ENCODE measurements at regions not wholly inside any gene's neighbourhood (a gene's known extent, or its start where the extent isn't known, plus 50 kb on each side); places are given as distances from the start of the nearest gene placed in this dataset.

DNA sequence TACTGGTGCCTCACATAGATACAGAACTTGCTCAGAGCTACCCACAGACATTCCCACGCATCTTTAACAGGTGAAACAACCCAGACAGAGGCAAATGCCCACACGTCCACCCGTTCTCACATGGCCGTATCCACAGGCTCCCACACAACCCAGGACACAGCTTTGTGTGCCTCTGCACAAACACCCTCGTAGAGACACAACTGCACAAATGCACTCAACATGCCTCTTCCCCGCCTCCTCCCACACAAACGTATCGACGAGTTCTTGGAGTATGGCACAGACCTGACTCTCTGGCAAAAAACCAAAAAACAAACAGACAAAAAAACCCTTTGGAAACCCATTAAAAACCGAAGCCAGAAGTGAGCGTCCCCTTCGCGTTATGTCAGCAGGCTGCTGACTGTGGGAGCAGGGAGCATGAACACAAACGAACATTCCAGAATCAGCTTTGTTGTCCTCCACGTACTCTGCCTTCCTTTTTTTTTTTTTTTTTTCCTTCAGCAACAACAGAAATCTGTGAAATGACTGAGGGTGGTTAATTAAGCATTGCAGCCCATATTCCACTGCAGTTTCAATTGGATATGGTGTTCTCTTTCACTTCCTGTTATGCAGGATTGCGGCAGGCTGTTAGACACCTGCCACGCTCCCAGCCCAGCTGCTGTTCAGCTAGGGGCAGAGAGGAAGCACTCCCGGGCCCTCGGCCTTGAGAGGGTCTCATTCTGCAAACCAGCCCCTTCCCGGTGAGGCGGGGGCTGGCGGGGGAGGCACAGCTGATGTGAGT, 313.7 kb downstream of the MAF start:
- H3K79me2 ChIP-seq (replicated peaks; ENCODE audit: insufficient read depth): no peaks in the 10 kb centered on the region
- TF ChIP-seq STAT1 (IDR thresholded peaks at IDR 0.05; ENCODE audit: unreplicated experiment) (no peak), ZNF331 (CRISPR knock-in tag; IDR thresholded peaks at IDR 0.05; ENCODE audit: low read depth) (no peak), POLR2AphosphoS5 (IDR thresholded peaks at IDR 0.05; ENCODE audit: low read depth) (no peak), JUNB (IDR thresholded peaks at IDR 0.05; ENCODE audit: unreplicated experiment) (no peak), ZNF114 (CRISPR knock-in tag; IDR thresholded peaks at IDR 0.05) (no peak), EZH2 (IDR thresholded peaks at IDR 0.05; ENCODE audit: low read depth, unreplicated experiment) (no peak)
- TF ChIP-seq, protein P1, sequence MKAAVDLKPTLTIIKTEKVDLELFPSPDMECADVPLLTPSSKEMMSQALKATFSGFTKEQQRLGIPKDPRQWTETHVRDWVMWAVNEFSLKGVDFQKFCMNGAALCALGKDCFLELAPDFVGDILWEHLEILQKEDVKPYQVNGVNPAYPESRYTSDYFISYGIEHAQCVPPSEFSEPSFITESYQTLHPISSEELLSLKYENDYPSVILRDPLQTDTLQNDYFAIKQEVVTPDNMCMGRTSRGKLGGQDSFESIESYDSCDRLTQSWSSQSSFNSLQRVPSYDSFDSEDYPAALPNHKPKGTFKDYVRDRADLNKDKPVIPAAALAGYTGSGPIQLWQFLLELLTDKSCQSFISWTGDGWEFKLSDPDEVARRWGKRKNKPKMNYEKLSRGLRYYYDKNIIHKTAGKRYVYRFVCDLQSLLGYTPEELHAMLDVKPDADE (IDR thresholded peaks at IDR 0.05): no peak
- Mint-ChIP-seq H3K27ac (no peak overlapping the region; the same call in 1 of the 2 replicates), H3K27me3 (ENCODE audit: insufficient read depth, low read depth, poor library complexity) (peaks cover 2% of the 10 kb centered on the region), H3K36me3 (ENCODE audit: low read depth) (no peaks in the 10 kb centered on the region), H3K4me3 (no peak overlapping the region), H3K4me1 (peaks cover 17% of the 10 kb centered on the region), H3K9me3 (no peaks in the 10 kb centered on the region)
- H3K4me2 ChIP-seq: no peak overlapping the region
- H3K9me2 ChIP-seq (ENCODE audit: insufficient read depth): no peaks in the 10 kb centered on the region; the same call in 1 of the 2 replicates
- H3K27ac ChIP-seq (ENCODE audit: low read depth): no peak overlapping the region
- peak overlapping the region; percentile 80 for H2AFZ ChIP-seq
- H3K36me3 ChIP-seq (ENCODE audit: insufficient read depth): no peaks in the 10 kb centered on the region
- no peaks in the 10 kb centered on the region for H3K27me3 ChIP-seq (ENCODE audit: insufficient read depth)
- peak; percentile 63 for ATAC-seq
- peaks cover 18% of the 10 kb centered on the region; the same call in 1 of the 2 replicates for H3K4me1 ChIP-seq (ENCODE audit: insufficient read depth)
- H3K4me3 ChIP-seq: no peak overlapping the region
- peak; percentile 42 for DNase-seq (ENCODE audit: low spot score)
- H3F3A ChIP-seq (replicated peaks; ENCODE audit: low read depth): no peaks in the 10 kb centered on the region
- no peaks in the 10 kb centered on the region for H4K20me1 ChIP-seq (replicated peaks; ENCODE audit: insufficient read depth)

DNA sequence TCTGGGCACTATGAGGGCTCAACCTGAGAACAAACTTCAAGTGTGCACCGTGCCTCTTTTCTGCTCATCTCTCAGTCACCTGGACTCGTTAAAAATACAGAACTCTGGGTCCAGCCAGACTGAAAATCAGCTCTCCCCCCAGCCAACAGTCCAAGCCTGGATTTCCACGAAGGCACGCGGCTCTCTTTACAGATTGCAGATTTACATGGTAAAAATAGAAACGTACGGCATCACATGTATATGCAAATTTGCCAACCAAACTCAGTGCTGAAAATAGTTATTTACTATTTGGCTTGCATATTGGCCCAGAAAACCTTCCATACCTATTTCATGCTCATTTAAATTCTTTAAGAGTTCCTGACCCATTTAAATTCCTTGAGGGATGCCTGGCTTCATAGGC, 315.8 kb downstream of the MAF start:
- peak overlapping the region; percentile 16; the same call in 1 of the 2 replicates for H2AFZ ChIP-seq
- Mint-ChIP-seq H3K27ac (no peak overlapping the region), H3K9me3 (no peaks in the 10 kb centered on the region), H3K4me1 (peaks cover 23% of the 10 kb centered on the region), H3K27me3 (ENCODE audit: insufficient read depth, low read depth, poor library complexity) (peaks cover 3% of the 10 kb centered on the region), H3K36me3 (ENCODE audit: low read depth) (no peaks in the 10 kb centered on the region), H3K4me3 (no peak overlapping the region)
- no peaks in the 10 kb centered on the region for H4K20me1 ChIP-seq (replicated peaks; ENCODE audit: insufficient read depth)
- ATAC-seq (no peak), DNase-seq (ENCODE audit: low spot score) (no peak)
- no peaks in the 10 kb centered on the region for H3F3A ChIP-seq (replicated peaks; ENCODE audit: low read depth)
- no peaks in the 10 kb centered on the region for H3K79me2 ChIP-seq (replicated peaks; ENCODE audit: insufficient read depth)
- no peaks in the 10 kb centered on the region for H3K27me3 ChIP-seq (ENCODE audit: insufficient read depth)
- H3K4me3 ChIP-seq: no peak overlapping the region
- H3K4me2 ChIP-seq: no peak overlapping the region
- H3K27ac ChIP-seq (ENCODE audit: low read depth): no peak overlapping the region
- no peaks in the 10 kb centered on the region for H3K36me3 ChIP-seq (ENCODE audit: insufficient read depth)
- H3K9me2 ChIP-seq (ENCODE audit: insufficient read depth): no peaks in the 10 kb centered on the region; the same call in 1 of the 2 replicates
- H3K4me1 ChIP-seq (ENCODE audit: insufficient read depth): peaks cover 18% of the 10 kb centered on the region
- TF ChIP-seq EZH2 (IDR thresholded peaks at IDR 0.05; ENCODE audit: low read depth, unreplicated experiment): no peak
- TF ChIP-seq, protein P2, sequence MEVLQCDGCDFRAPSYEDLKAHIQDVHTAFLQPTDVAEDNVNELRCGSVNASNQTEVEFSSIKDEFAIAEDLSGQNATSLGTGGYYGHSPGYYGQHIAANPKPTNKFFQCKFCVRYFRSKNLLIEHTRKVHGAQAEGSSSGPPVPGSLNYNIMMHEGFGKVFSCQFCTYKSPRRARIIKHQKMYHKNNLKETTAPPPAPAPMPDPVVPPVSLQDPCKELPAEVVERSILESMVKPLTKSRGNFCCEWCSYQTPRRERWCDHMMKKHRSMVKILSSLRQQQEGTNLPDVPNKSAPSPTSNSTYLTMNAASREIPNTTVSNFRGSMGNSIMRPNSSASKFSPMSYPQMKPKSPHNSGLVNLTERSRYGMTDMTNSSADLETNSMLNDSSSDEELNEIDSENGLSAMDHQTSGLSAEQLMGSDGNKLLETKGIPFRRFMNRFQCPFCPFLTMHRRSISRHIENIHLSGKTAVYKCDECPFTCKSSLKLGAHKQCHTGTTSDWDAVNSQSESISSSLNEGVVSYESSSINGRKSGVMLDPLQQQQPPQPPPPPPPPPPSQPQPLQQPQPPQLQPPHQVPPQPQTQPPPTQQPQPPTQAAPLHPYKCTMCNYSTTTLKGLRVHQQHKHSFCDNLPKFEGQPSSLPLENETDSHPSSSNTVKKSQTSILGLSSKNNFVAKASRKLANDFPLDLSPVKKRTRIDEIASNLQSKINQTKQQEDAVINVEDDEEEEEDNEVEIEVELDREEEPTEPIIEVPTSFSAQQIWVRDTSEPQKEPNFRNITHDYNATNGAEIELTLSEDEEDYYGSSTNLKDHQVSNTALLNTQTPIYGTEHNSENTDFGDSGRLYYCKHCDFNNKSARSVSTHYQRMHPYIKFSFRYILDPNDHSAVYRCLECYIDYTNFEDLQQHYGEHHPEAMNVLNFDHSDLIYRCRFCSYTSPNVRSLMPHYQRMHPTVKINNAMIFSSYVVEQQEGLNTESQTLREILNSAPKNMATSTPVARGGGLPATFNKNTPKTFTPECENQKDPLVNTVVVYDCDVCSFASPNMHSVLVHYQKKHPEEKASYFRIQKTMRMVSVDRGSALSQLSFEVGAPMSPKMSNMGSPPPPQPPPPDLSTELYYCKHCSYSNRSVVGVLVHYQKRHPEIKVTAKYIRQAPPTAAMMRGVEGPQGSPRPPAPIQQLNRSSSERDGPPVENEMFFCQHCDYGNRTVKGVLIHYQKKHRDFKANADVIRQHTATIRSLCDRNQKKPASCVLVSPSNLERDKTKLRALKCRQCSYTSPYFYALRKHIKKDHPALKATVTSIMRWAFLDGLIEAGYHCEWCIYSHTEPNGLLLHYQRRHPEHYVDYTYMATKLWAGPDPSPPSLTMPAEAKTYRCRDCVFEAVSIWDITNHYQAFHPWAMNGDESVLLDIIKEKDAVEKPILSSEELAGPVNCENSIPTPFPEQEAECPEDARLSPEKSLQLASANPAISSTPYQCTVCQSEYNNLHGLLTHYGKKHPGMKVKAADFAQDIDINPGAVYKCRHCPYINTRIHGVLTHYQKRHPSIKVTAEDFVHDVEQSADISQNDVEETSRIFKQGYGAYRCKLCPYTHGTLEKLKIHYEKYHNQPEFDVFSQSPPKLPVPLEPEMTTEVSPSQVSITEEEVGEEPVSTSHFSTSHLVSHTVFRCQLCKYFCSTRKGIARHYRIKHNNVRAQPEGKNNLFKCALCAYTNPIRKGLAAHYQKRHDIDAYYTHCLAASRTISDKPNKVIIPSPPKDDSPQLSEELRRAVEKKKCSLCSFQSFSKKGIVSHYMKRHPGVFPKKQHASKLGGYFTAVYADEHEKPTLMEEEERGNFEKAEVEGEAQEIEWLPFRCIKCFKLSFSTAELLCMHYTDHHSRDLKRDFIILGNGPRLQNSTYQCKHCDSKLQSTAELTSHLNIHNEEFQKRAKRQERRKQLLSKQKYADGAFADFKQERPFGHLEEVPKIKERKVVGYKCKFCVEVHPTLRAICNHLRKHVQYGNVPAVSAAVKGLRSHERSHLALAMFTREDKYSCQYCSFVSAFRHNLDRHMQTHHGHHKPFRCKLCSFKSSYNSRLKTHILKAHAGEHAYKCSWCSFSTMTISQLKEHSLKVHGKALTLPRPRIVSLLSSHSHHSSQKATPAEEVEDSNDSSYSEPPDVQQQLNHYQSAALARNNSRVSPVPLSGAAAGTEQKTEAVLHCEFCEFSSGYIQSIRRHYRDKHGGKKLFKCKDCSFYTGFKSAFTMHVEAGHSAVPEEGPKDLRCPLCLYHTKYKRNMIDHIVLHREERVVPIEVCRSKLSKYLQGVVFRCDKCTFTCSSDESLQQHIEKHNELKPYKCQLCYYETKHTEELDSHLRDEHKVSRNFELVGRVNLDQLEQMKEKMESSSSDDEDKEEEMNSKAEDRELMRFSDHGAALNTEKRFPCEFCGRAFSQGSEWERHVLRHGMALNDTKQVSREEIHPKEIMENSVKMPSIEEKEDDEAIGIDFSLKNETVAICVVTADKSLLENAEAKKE (CRISPR knock-in tag; IDR thresholded peaks at IDR 0.05): no peak
- TF ChIP-seq, protein P3, sequence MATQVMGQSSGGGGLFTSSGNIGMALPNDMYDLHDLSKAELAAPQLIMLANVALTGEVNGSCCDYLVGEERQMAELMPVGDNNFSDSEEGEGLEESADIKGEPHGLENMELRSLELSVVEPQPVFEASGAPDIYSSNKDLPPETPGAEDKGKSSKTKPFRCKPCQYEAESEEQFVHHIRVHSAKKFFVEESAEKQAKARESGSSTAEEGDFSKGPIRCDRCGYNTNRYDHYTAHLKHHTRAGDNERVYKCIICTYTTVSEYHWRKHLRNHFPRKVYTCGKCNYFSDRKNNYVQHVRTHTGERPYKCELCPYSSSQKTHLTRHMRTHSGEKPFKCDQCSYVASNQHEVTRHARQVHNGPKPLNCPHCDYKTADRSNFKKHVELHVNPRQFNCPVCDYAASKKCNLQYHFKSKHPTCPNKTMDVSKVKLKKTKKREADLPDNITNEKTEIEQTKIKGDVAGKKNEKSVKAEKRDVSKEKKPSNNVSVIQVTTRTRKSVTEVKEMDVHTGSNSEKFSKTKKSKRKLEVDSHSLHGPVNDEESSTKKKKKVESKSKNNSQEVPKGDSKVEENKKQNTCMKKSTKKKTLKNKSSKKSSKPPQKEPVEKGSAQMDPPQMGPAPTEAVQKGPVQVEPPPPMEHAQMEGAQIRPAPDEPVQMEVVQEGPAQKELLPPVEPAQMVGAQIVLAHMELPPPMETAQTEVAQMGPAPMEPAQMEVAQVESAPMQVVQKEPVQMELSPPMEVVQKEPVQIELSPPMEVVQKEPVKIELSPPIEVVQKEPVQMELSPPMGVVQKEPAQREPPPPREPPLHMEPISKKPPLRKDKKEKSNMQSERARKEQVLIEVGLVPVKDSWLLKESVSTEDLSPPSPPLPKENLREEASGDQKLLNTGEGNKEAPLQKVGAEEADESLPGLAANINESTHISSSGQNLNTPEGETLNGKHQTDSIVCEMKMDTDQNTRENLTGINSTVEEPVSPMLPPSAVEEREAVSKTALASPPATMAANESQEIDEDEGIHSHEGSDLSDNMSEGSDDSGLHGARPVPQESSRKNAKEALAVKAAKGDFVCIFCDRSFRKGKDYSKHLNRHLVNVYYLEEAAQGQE (IDR thresholded peaks at IDR 0.05; ENCODE audit: unreplicated experiment): no peak
- TF ChIP-seq POLR2AphosphoS5 (IDR thresholded peaks at IDR 0.05; ENCODE audit: low read depth): no peak
